ENCODE measurements at regions not wholly inside any gene's neighbourhood (a gene's known extent, or its start where the extent isn't known, plus 50 kb on each side); places are given as distances from the start of the nearest gene placed in this dataset.

- Histone ChIP-seq H3K27ac (no peak overlapping the region), H3K4me3 (no peak overlapping the region), H3K36me3 (no peaks in the 10 kb centered on the region), H3K9me3 (no peaks in the 10 kb centered on the region), H3K4me1 (no peaks in the 10 kb centered on the region), H3K27me3 (no peaks in the 10 kb centered on the region)
- TF ChIP-seq CTCF (IDR thresholded peaks at IDR 0.05) (no peak), EP300 (IDR thresholded peaks at IDR 0.05) (no peak), POLR2A (IDR thresholded peaks at IDR 0.05) (no peak)
- no peak for DNase-seq (ENCODE audit: low spot score in 2 of 2)
Observed at GRCh38 chr6:77177470-77177869, 285.8 kb downstream of the HTR1B start.

DNA sequence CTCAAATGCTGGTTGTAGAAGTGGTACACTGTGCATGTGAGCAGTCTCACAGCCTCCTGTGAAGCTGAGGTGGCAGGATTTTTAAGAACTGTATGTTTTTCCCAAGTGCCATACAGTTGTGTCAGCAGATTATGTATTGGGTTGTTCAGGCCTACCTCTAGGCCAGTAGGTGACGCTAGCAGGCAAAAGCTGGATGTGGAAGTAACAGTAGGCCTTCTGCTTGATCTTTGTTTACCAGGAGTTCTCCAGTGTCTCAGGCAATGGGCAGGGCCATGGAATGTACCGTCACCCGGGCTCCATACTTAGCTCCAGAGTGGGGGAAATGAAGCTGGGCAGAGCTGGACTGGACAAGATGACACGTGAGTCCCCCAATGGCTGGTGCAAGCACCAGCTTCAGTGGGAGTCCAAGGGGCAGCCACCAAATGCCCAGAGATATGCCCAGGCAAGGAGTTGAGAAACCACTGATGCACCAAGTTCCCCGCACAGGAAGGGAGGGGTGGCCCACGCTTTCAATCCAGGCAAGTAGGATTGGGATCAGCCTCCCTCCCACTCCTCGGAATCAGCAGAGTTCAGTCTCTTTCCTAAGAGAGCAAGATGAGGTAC lies 289.7 kb downstream of the HTR1B start:
- 74 to 83% methylated on average over 6 to 7 of the region's 7 CpGs for whole genome bisulfite sequencing, 2 donors
- TF ChIP-seq EP300 (IDR thresholded peaks at IDR 0.05) (no peak), POLR2A (IDR thresholded peaks at IDR 0.05) (no peak), CTCF (IDR thresholded peaks at IDR 0.05) (no peak)
- Histone ChIP-seq H3K36me3 (no peaks in the 10 kb centered on the region), H3K9me3 (no peaks in the 10 kb centered on the region), H3K4me3 (no peak overlapping the region), H3K27ac (no peak overlapping the region), H3K27me3 (no peaks in the 10 kb centered on the region), H3K4me1 (no peaks in the 10 kb centered on the region)
- DNase-seq (ENCODE audit: low spot score in 2 of 2), result no peak

DNA sequence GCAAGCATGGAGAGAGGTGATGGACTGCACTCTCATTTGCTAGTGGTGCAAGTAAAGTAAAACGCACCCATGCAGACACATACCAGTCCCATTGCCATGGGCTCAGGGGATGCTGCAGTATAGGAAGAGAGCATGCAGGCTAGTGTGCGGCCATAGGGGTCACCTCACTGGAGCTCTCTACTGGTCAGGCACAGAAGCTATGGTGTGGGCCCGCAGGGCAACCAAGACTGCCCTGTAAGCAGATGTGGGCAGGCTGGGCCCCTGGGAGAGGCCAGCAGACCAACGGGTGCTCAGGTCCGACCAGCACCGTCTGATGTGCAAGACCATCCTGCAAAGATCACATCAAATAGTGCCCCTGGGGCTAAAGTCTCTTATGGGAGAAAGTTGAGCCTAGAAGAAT lies 290.7 kb downstream of the HTR1B start:
- Histone ChIP-seq H3K4me1 (no peaks in the 10 kb centered on the region), H3K4me3 (no peak overlapping the region), H3K36me3 (no peaks in the 10 kb centered on the region), H3K27me3 (no peaks in the 10 kb centered on the region), H3K27ac (no peak overlapping the region), H3K9me3 (no peaks in the 10 kb centered on the region)
- TF ChIP-seq POLR2A (IDR thresholded peaks at IDR 0.05) (no peak), EP300 (IDR thresholded peaks at IDR 0.05) (no peak), CTCF (IDR thresholded peaks at IDR 0.05) (no peak)
- 90 to 92% methylated on average over 5 to 6 of the region's 6 CpGs for WGBS, 2 donors
- DNase-seq (ENCODE audit: low spot score in 2 of 2), result no peak

GRCh38 chr6:77159730-77160129 lies 303.6 kb downstream of the HTR1B start:
- H3K27me3 ChIP-seq, result no peaks in the 10 kb centered on the region
- H3K36me3 ChIP-seq, result no peaks in the 10 kb centered on the region
- H3K4me3 ChIP-seq, result no peak overlapping the region
- no peak for TF ChIP-seq CTCF (IDR thresholded peaks at IDR 0.05)
- TF ChIP-seq EP300 (IDR thresholded peaks at IDR 0.05), result no peak
- no peak for TF ChIP-seq POLR2A (IDR thresholded peaks at IDR 0.05)
- H3K4me1 ChIP-seq, result no peaks in the 10 kb centered on the region
- no peak for DNase-seq (ENCODE audit: low spot score in 2 of 2)
- no peak overlapping the region for H3K27ac ChIP-seq
- peaks cover 0 to 6% (median 0%) of the 10 kb centered on the region in 4 donors for H3K9me3 ChIP-seq

GRCh38 chr6:77151241-77151640 lies 312.1 kb downstream of the HTR1B start:
- Histone ChIP-seq H3K36me3 (no peaks in the 10 kb centered on the region), H3K27me3 (no peaks in the 10 kb centered on the region), H3K27ac (no peak overlapping the region), H3K4me3 (no peak overlapping the region), H3K9me3 (no peaks in the 10 kb centered on the region), H3K4me1 (no peaks in the 10 kb centered on the region)
- TF ChIP-seq POLR2A (IDR thresholded peaks at IDR 0.05) (no peak), CTCF (IDR thresholded peaks at IDR 0.05) (no peak)
- WGBS, 2 donors, result 65 to 70% methylated on average over 4 of the region's 4 CpGs
- DNase-seq (ENCODE audit: low spot score in 2 of 2), result no peak
